Esophagus muscularis mucosa (tissue), 4 donors: ENCODE measurements at regions not wholly inside any gene's neighbourhood (a gene's known extent, or its start where the extent isn't known, plus 50 kb on each side); places are given as distances from the start of the nearest gene placed in this dataset.
"Not testable (repeated sequence)": the region's sequence is repeated elsewhere in the genome, so short reads cannot be mapped to it uniquely, and the experiment has no call there.

Experiments used
- CTCF ChIP-seq, 3 experiments: fragments of 200-600 bp in 2 of 3; fragments of 450-650 bp in 1 of 3; sonication (generic) in 2 of 3; IDR thresholded peaks; one replicate each; pipeline ENCODE4 v1.5.1; 2017 to 2019; ENCODE audit warnings: antibody characterized with exemption in 3 of 3, mild to moderate bottlenecking in 2 of 3, moderate library complexity in 1 of 3
- EP300 ChIP-seq: sonication (generic); formaldehyde crosslinking; IDR thresholded peaks from one replicate; pipeline ENCODE4 v1.6.1; 2017; ENCODE audit warnings: antibody characterized with exemption
- POLR2A ChIP-seq: fragments of 450-650 bp; IDR thresholded peaks from one replicate; pipeline ENCODE4 v1.6.1; 2017; ENCODE audit warnings: antibody characterized with exemption, moderate library complexity, mild to moderate bottlenecking, low read depth
- POLR2AphosphoS5 ChIP-seq, 2 donors: sonication (generic); formaldehyde crosslinking; IDR thresholded peaks; one replicate each; pipeline ENCODE4 v1.6.1; 2017; ENCODE audit warnings: antibody characterized with exemption in 2 of 2

- TF ChIP-seq POLR2A; EP300; CTCF (IDR thresholded peaks at IDR 0.05); POLR2AphosphoS5 (IDR thresholded peaks at IDR 0.05): not testable (repeated sequence)
Observed at GRCh38 chr9:119870251-119870650, 501.0 kb upstream of the BRINP1 start.
